DMS153 treated with DMSO at 0.1 percent for 48 hours (cell line): ENCODE measurements at regions not wholly inside any gene's neighbourhood (a gene's known extent, or its start where the extent isn't known, plus 50 kb on each side); places are given as distances from the start of the nearest gene placed in this dataset.
"Not testable (repeated sequence)": the region's sequence is repeated elsewhere in the genome, so short reads cannot be mapped to it uniquely, and the experiment has no call there.

Experiments used
- DNase-seq: peaks from one replicate; lab custom pipeline; 2025; ENCODE audit not compliant: unreplicated experiment; lab: John Stamatoyannopoulos, UW

DNA sequence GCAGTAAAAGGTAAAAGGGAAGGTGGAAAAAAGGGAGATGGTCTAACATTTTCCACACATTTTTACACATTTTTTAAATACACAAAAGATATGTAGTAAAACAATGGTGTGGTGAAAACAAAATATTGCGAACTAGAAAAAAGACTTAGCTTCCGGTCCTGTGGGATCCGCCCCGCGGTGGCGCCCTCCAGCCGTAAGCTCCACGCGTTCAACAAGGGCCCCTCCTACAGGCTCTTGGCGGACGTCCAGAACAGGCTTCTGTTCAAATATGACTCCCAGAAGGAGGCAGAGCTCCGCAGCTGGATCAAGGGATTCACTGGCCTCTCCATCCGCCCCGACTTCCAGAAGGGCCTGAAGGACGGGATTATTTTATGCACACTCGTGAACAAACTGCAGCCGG lies 134.1 kb upstream of the TEKT4 start:
- DNase-seq = peak; percentile 75

DNA sequence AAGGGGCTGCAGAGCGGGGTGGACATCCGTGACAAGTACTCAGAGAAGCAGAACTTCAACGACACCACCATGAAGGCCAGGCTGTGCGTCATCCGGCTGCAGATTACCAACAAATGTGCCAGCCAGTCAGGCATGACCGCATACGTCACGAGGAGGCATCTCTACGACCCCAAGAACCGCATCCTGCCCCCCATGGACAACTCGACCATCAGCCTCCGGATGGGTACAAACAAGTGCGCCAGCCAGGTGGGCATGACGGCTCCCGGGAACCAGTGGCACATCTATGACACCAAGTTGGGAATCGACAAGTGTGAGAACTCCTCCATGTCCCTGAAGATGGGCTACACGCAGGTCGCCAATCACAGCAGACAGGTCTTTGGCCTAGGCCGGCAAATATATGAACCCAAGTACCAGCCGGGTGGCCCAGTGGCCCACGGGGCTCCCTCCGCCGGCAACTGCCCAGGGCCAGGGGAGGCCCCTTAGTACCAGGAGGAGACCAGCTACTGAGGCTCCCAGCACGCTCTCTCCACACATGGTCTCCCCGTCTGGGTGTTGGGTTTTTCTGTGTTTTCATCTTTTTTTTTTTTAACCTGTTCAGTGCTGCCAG lies 133.4 kb upstream of the TEKT4 start:
- DNase-seq = not testable (repeated sequence)

- DNase-seq = no peak
Measured at GRCh38 chr2:94753466-94753998, 117.7 kb upstream of the TEKT4 start.

DNA sequence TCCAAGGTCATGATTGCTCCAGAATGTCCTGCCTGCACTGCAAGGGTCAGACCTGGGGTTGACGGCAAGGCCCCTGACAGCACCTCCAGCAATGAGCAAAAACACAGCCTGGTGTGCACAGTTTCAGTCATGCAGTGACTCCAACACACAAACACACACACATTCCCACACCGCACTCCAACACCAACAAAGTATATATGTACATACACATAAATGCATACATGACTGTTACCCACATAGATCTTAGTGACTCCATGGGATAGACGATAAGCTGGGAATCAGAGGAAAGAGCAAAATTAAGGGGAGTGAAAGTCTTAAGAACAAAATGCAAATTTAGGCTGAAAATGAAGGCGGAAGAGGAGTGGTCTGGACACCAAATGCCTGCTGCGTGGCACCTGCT lies 112.7 kb upstream of the TEKT4 start:
- no peak for DNase-seq

DNA sequence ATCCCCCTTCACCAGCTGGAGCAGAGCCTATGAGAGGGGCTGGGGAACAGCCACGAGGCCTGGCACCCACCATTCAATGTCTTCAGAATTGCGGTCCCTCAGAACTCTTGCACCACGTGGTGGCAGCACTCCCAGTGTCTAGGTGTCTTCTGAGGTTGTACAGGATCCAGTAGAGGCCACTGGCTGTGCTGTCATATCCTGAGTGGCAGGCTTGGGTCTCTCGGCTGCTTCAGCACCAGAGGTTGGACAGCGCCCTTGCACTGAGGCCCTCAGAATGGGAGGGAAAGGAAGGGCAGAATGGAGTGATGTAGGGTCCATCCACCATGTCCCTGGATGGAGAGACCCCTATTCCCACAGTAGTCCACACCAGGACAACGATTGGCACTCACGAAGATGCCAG lies 112.0 kb upstream of the TEKT4 start:
- no peak for DNase-seq

GRCh38 chr2:94762600-94762999 lies 108.6 kb upstream of the TEKT4 start:
- DNase-seq = no peak

- DNase-seq = no peak
Measured at GRCh38 chr2:94763318-94763717, 107.9 kb upstream of the TEKT4 start.

DNA sequence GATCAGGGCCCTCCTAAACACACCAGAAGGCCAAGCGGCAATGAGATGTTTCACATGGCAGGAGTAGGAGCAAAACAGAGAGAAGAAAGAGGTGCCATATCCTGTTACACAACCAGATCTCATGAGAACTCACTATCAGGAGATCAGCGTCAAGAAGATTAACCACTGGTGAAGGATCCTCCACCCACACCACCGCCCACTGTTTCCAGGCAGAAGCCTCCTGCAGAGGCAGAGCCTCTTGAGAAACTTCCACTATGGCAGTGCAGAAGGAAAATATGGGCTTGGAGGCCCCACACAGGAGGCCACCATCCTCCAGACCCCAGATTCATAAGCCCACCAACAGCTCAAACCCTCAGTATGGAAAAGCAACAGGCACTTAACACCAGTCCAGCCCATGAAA lies 106.9 kb upstream of the TEKT4 start:
- DNase-seq = not testable (repeated sequence)

- DNase-seq = no peak
Measured at GRCh38 chr2:94767336-94767735, 103.9 kb upstream of the TEKT4 start.

GRCh38 chr2:94769733-94770132 lies 101.5 kb upstream of the TEKT4 start:
- no peak for DNase-seq

DNA sequence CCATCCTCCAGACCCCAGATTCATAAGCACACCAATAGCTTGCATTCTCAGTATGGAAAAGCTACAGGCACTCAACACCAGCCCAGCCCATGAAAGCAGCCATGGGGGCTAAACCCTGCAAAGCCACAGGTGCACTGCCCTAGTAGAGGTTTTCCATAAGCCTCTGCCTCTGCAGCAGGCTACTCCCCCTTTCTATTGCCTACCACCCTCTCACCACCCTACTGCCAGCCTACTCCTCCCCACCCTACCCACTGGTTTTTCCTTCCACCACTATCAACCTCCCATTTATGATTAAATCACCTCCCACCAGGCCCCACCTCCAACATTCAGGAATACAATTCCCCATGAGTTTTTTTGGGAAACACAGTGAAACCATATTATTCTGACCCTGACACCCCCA lies 96.4 kb upstream of the TEKT4 start:
- DNase-seq = no peak

DNA sequence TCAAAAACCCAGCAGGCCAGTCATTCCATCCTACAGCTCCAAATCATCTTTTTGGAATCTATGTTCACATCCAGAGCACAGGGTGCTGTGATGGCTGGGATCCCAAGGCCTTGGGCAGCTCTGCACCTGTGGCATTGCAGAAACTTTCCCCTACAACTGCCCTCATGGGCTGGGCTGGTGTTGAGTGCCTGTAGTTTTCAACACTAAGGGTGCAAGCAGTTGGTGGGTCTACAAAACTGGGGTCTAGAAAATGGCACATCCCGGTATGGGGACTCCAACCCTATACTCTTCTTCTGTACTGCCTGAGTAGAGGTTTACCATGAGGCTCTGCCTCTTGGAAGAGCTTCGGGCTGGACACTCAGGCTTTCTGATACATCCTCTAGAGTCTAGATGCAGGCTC lies 95.2 kb upstream of the TEKT4 start:
- no peak for DNase-seq

DNA sequence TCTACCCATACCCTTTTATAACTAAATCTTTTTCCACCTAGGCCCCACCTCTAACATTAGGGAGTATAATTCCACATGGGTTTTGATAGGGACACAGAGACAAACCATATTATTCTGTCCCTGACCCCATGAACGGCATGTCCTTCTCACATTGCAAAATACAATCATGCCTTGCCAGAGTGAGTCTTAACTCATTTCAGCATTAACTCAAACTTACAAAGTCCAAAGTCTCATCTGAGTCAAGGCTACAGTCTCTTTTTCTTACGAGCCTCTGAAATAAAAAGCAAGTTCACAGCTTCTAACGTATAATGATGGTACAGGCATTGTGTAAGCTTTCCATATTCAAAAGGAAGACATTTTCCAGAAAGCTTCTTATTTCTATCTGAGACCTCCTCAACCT lies 86.1 kb upstream of the TEKT4 start:
- DNase-seq = not testable (repeated sequence)

GRCh38 chr2:94786424-94786823 lies 84.8 kb upstream of the TEKT4 start:
- not testable (repeated sequence) for DNase-seq

GRCh38 chr2:94790169-94790568 lies 81.1 kb upstream of the TEKT4 start:
- DNase-seq = not testable (repeated sequence)

DNA sequence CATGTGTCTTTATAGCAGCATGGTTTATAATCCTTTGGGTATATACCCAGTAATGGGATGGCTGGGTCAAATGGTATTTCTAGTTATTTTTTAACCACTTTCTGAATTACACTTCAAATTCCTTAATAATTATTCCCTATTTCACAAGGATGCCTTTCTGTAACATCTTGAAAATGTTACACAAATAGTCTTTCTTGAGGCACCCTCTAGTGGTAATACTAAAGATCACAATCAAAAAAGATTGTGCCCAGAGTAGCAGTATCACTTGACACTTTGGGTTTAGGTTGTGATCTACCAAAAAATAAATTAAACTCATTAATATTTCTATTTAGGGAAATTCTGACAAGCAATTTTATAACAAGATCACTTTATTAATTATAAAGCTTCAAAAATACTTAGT lies 74.0 kb upstream of the TEKT4 start:
- not testable (repeated sequence) for DNase-seq
